Panc1 (cell line): ENCODE measurements at regions not wholly inside any gene's neighbourhood (a gene's known extent, or its start where the extent isn't known, plus 50 kb on each side); places are given as distances from the start of the nearest gene placed in this dataset.

ENCODE experiments used
- POLR2AphosphoS5 ChIP-seq: IDR thresholded peaks from 2 replicates; pipeline ENCODE4 v1.6.1; 2012; ENCODE audit warnings: mild to moderate bottlenecking, low read depth, low read length, moderate library complexity
- TF ChIP-seq, protein P1 (sequence below): fragments of 450-650 bp; IDR thresholded peaks from 2 replicates; pipeline ENCODE4 v1.5.1; 2017; ENCODE audit warnings: mild to moderate bottlenecking

DNA sequence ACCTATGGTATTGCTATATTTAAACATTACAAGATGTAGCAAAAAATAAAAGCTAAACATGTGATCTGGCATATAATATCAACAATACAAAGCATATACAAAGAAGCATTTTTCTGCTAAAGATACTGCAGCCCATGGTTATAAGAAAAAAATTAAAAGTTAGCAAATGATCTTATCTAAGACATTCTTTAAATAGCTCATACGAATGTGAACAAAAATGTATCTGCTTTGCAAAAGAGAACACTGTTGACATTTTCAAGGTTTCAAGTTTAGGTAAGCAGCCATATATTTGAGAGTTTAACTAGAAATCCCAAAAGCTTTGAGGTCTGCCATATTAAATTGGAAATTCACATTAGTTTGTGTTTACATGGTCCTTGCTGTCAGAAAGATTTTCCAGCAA lies 301.0 kb upstream of the SLC39A10 start:
- TF ChIP-seq POLR2AphosphoS5 = no peak
- TF ChIP-seq, protein P1, sequence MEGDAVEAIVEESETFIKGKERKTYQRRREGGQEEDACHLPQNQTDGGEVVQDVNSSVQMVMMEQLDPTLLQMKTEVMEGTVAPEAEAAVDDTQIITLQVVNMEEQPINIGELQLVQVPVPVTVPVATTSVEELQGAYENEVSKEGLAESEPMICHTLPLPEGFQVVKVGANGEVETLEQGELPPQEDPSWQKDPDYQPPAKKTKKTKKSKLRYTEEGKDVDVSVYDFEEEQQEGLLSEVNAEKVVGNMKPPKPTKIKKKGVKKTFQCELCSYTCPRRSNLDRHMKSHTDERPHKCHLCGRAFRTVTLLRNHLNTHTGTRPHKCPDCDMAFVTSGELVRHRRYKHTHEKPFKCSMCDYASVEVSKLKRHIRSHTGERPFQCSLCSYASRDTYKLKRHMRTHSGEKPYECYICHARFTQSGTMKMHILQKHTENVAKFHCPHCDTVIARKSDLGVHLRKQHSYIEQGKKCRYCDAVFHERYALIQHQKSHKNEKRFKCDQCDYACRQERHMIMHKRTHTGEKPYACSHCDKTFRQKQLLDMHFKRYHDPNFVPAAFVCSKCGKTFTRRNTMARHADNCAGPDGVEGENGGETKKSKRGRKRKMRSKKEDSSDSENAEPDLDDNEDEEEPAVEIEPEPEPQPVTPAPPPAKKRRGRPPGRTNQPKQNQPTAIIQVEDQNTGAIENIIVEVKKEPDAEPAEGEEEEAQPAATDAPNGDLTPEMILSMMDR = no peak
